Nephron progenitor cell (in vitro differentiated cells): ENCODE measurements at regions not wholly inside any gene's neighbourhood (a gene's known extent, or its start where the extent isn't known, plus 50 kb on each side); places are given as distances from the start of the nearest gene placed in this dataset.

Experiments used
- DNase-seq: peaks from one replicate; pipeline ENCODE4 v3.0.0; 2021
- H3K27ac Mint-ChIP-seq: 2 replicates; pipeline ENCODE4 v1.8.0; 2021; ENCODE audit warnings: mild to moderate bottlenecking, moderate library complexity, mixed read lengths
- H3K27me3 Mint-ChIP-seq: 2 replicates; pipeline ENCODE4 v1.8.0; 2021; ENCODE audit warnings: mild to moderate bottlenecking, low read depth, mixed read lengths; ENCODE audit not compliant: poor library complexity
- H3K36me3 Mint-ChIP-seq: 2 replicates; pipeline ENCODE4 v1.8.0; 2021; ENCODE audit warnings: low read depth, mixed read lengths
- H3K4me1 Mint-ChIP-seq: 2 replicates; pipeline ENCODE4 v1.8.0; 2021; ENCODE audit warnings: mixed read lengths
- H3K4me3 Mint-ChIP-seq: 2 replicates; pipeline ENCODE4 v1.8.0; 2021; ENCODE audit warnings: mild to moderate bottlenecking, moderate library complexity, mixed read lengths
- H3K9me3 Mint-ChIP-seq: 2 replicates; pipeline ENCODE4 v1.8.0; 2021; ENCODE audit warnings: mild to moderate bottlenecking, moderate library complexity, mixed read lengths
- CTCF ChIP-seq: fragments of 200-600 bp; sonication (generic); IDR thresholded peaks from 2 replicates; pipeline ENCODE4 v1.5.0; 2021; ENCODE audit warnings: antibody characterized with exemption

DNA sequence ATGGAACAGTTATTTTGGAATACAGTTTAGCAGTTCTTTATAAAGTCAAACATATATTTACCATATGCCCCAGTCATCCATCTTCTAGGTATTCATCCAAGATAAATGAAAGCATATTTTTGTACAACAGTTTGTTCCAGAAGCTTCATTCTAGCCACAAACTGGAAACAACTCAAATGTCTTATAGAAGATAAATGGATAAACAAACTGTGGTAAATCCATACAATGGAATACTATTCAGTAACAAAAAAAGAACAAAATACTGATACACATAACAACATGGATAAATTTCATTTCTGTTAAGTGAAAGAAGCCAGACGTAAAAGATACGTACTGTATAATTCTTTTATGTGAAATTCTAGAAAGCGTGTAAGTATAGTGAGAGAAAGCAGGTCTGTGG is 167.0 kb upstream of the AHI1 start:
- H3K9me3 Mint-ChIP-seq: peaks cover 21% of the 10 kb centered on the region
- no peaks in the 10 kb centered on the region for H3K36me3 Mint-ChIP-seq
- no peak for DNase-seq
- no peak for TF ChIP-seq CTCF
- no peak overlapping the region for H3K4me3 Mint-ChIP-seq
- peaks cover 8% of the 10 kb centered on the region for H3K4me1 Mint-ChIP-seq
- H3K27ac Mint-ChIP-seq: no peak overlapping the region
- H3K27me3 Mint-ChIP-seq: peaks cover 13% of the 10 kb centered on the region

DNA sequence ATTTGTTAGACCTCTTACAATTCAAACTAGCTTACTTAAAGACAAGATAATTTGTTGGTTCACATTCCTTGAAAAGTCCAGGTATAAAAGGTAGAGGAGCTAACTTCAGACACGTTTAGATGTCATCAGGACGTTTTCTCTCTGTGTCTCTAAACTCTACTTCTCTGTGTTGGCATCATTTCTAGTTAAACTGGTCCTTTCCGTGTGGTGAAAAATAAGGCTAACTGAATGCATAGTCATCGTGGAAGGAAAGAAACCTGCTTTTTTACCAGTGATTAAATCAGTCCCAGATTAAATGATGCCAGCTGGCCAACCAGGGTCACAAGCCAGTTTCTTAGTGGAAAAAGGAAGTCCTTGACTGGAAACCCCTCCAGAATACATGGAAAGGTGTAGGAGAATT is 168.4 kb upstream of the AHI1 start:
- Mint-ChIP-seq H3K9me3 (peaks cover 21% of the 10 kb centered on the region), H3K4me3 (no peak overlapping the region), H3K36me3 (no peaks in the 10 kb centered on the region), H3K27ac (no peak overlapping the region), H3K4me1 (peaks cover 8% of the 10 kb centered on the region), H3K27me3 (peaks cover 13% of the 10 kb centered on the region)
- DNase-seq: no peak
- no peak for TF ChIP-seq CTCF

DNA sequence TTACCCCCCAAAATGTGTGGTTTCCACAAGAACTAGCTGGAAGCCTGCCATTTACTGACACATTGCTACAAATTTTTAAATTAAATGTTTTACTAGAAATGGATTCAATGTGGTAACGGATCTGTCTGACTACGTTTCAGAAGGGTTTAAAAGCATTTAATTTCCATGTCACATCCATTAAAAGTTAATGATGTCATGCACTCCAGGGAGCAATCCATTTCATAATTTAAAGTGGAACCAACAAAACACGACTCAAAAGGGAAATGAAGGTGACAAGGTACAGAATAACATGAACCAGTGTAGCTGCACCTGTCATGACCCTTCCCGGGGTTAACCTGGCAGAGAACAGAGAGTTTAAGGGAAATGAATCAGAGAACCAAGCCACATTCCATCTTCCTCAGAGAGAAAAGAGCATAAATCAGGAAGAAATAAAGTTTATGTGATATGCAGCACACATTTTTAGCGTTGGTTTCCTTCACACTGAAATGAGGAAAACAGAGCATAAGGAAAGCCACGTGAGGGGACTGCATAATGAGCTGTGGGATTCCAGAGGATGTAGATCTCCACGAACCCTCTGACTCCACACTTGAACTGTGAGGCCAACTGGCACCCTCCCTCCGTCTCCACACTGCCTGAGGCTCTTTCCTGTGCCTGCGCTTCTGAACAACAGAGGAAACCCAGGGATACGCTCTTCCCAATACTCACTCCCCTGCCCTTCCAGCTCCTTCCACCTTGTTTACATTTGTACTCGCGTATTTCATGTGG is 170.3 kb upstream of the AHI1 start:
- DNase-seq: peak; percentile 4
- no peaks in the 10 kb centered on the region for H3K36me3 Mint-ChIP-seq
- TF ChIP-seq CTCF: no peak
- H3K27me3 Mint-ChIP-seq: peaks cover 13% of the 10 kb centered on the region
- no peak overlapping the region for H3K4me3 Mint-ChIP-seq
- H3K27ac Mint-ChIP-seq: no peak overlapping the region
- H3K9me3 Mint-ChIP-seq: peaks cover 10% of the 10 kb centered on the region
- H3K4me1 Mint-ChIP-seq: peaks cover 8% of the 10 kb centered on the region

DNA sequence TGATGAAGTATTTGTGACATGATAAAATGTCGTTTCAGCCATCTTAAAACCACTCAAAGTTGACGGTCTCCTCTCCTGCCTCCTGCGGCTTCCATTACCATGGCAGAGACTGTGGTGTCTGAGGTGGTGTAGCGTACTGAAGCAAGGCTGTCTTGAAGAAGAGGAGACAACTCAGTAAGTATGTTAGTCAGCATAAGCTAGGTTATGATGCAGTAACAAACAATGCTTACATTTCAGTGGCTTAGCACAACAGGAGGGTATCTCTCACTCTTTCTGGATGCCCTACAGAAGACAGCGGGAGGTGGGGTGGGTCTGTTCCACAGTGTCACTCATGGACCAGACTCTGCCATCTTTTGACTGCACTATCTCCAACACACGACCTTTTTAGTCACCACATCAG is 174.7 kb upstream of the AHI1 start:
- H3K4me1 Mint-ChIP-seq: peaks cover 13% of the 10 kb centered on the region
- no peaks in the 10 kb centered on the region for H3K9me3 Mint-ChIP-seq
- no peak overlapping the region for H3K4me3 Mint-ChIP-seq
- no peak overlapping the region for H3K27ac Mint-ChIP-seq
- no peak for TF ChIP-seq CTCF
- peaks cover 15% of the 10 kb centered on the region for H3K27me3 Mint-ChIP-seq
- no peak for DNase-seq
- H3K36me3 Mint-ChIP-seq: no peaks in the 10 kb centered on the region

GRCh38 chr6:135673501-135674309 is 176.2 kb upstream of the AHI1 start:
- H3K9me3 Mint-ChIP-seq: no peaks in the 10 kb centered on the region
- no peak for DNase-seq
- H3K27ac Mint-ChIP-seq: no peak overlapping the region

More at GRCh38 chr6:135673501-135674309, 176.2 kb upstream of the AHI1 start:
- TF ChIP-seq CTCF: no peak
- Mint-ChIP-seq H3K4me1 (peaks cover 5% of the 10 kb centered on the region), H3K36me3 (no peaks in the 10 kb centered on the region), H3K27me3 (peaks cover 6% of the 10 kb centered on the region), H3K4me3 (no peak overlapping the region)
